ENCODE measurements at regions not wholly inside any gene's neighbourhood (a gene's known extent, or its start where the extent isn't known, plus 50 kb on each side); places are given as distances from the start of the nearest gene placed in this dataset.

- no peak for ATAC-seq
- TF ChIP-seq CTCF (IDR thresholded peaks at IDR 0.05) = no peak
- DNase-seq = no peak
- H3K27me3 ChIP-seq (ENCODE audit: control insufficient read depth, insufficient read depth, low read length) = no peaks in the 10 kb centered on the region
- no peak overlapping the region for H3K27ac ChIP-seq (ENCODE audit: low read length)
- no peaks in the 10 kb centered on the region for H3K9me3 Mint-ChIP-seq
- peak overlapping the region; percentile 10 to 71 for H3K27ac Mint-ChIP-seq
- peaks cover 35% of the 10 kb centered on the region for H3K4me1 ChIP-seq (ENCODE audit: control insufficient read depth, insufficient read depth, low read length)
- H3K4me3 ChIP-seq (ENCODE audit: low read length) = no peak overlapping the region
- H3K36me3 ChIP-seq (ENCODE audit: control insufficient read depth, insufficient read depth, low read length) = no peaks in the 10 kb centered on the region
- H3K9me3 ChIP-seq (ENCODE audit: control insufficient read depth, insufficient read depth, low read length) = no peaks in the 10 kb centered on the region
- peaks cover 77 to 82% of the 10 kb centered on the region in 2 donors for H3K4me1 Mint-ChIP-seq
- peak overlapping the region; percentile 6 for H3K4me3 Mint-ChIP-seq
- WGBS (ENCODE audit: insufficient coverage) = 100% methylated on average over 2 of the region's 2 CpGs
- peaks cover 2% of the 10 kb centered on the region for H3K36me3 Mint-ChIP-seq
- intact Hi-C loops (cut with micrococcal nuclease) = loop anchor here (5.0 kb wide), 1 partner anchor 56 kb away; no protein-coding TSS in a partner anchor
- H3K27me3 Mint-ChIP-seq (ENCODE audit: low read depth in 2 of 2) = no peaks in the 10 kb centered on the region
These were observed 62.8 kb downstream of the XCL2 start for GRCh38 chr1:168480997-168481396.

GRCh38 chr1:168477792-168478191 is 66.0 kb downstream of the XCL2 start:
- Mint-ChIP-seq H3K4me3 (no peak overlapping the region), H3K4me1 (peaks cover 53 to 67% of the 10 kb centered on the region in 2 donors), H3K36me3 (no peaks in the 10 kb centered on the region), H3K27me3 (ENCODE audit: low read depth in 2 of 2) (no peaks in the 10 kb centered on the region), H3K27ac (peak overlapping the region in 1 of 2 donors; percentile 53), H3K9me3 (peaks cover 2 to 3% of the 10 kb centered on the region in 2 donors)
- intact Hi-C loops (cut with micrococcal nuclease) = no loop called here
- peaks cover 23% of the 10 kb centered on the region for H3K4me1 ChIP-seq (ENCODE audit: control insufficient read depth, insufficient read depth, low read length)
- no peak for TF ChIP-seq CTCF (IDR thresholded peaks at IDR 0.05)
- no peak overlapping the region for H3K27ac ChIP-seq (ENCODE audit: low read length)
- no peak overlapping the region for H3K4me3 ChIP-seq (ENCODE audit: low read length)
- ATAC-seq = no peak
- no peaks in the 10 kb centered on the region for H3K36me3 ChIP-seq (ENCODE audit: control insufficient read depth, insufficient read depth, low read length)
- DNase-seq = no peak
- no peaks in the 10 kb centered on the region for H3K9me3 ChIP-seq (ENCODE audit: control insufficient read depth, insufficient read depth, low read length)
- no peaks in the 10 kb centered on the region for H3K27me3 ChIP-seq (ENCODE audit: control insufficient read depth, insufficient read depth, low read length)

GRCh38 chr1:168476588-168477385 is 67.0 kb downstream of the XCL2 start:
- H3K9me3 ChIP-seq (ENCODE audit: control insufficient read depth, insufficient read depth, low read length) = no peaks in the 10 kb centered on the region
- H3K27me3 Mint-ChIP-seq (ENCODE audit: low read depth in 2 of 2) = no peaks in the 10 kb centered on the region

More at GRCh38 chr1:168476588-168477385, 67.0 kb downstream of the XCL2 start:
- H3K27ac Mint-ChIP-seq = no peak overlapping the region
- 88% methylated on average over 7 of the region's 7 CpGs for WGBS (ENCODE audit: insufficient coverage)
- ATAC-seq (no peak), DNase-seq (no peak)
- intact Hi-C loops (cut with micrococcal nuclease) = no loop called here
- peaks cover 46 to 61% of the 10 kb centered on the region in 2 donors for H3K4me1 Mint-ChIP-seq
- H3K36me3 ChIP-seq (ENCODE audit: control insufficient read depth, insufficient read depth, low read length) = no peaks in the 10 kb centered on the region
- H3K9me3 Mint-ChIP-seq = peaks cover 2 to 3% of the 10 kb centered on the region in 2 donors
- TF ChIP-seq CTCF (IDR thresholded peaks at IDR 0.05) = no peak
- H3K4me3 ChIP-seq (ENCODE audit: low read length) = no peak overlapping the region
- H3K27me3 ChIP-seq (ENCODE audit: control insufficient read depth, insufficient read depth, low read length) = no peaks in the 10 kb centered on the region
- H3K4me3 Mint-ChIP-seq = no peak overlapping the region
- H3K27ac ChIP-seq (ENCODE audit: low read length) = no peak overlapping the region
- peaks cover 17% of the 10 kb centered on the region for H3K4me1 ChIP-seq (ENCODE audit: control insufficient read depth, insufficient read depth, low read length)
- no peaks in the 10 kb centered on the region for H3K36me3 Mint-ChIP-seq

All from natural killer cell (primary cell).